GM18508 (cell line): ENCODE measurements at regions not wholly inside any gene's neighbourhood (a gene's known extent, or its start where the extent isn't known, plus 50 kb on each side); places are given as distances from the start of the nearest gene placed in this dataset.
"Not testable (repeated sequence)": the region's sequence is repeated elsewhere in the genome, so short reads cannot be mapped to it uniquely, and the experiment has no call there.

ENCODE experiments used
- ATAC-seq: cut with Tn5 transposase; IDR thresholded peaks from one replicate; pipeline ENCODE4 v1.9.1; 2021; ENCODE audit warnings: moderate number of reproducible peaks; ENCODE audit not compliant: insufficient read depth, unreplicated experiment

DNA sequence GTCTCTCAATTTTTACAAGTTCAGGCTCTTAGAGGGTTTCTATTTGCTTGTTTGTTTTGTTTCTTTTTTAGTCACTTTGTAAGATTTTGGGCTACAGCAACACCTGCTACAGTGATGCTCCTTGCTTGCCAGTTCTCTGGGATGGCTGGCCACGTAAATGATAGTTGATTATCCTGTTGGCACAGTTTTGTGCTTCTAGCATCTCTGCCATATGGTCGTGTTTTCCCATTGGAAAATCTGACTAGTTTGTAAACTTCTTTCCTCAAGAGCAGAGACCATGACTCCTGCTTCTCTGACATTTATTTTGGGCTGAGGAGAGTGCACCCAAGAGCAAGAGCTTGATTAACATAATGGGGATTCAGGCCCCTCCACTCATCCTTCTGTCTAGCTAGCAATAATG, 1621.6 kb upstream of the RAG2 start:
- ATAC-seq: no peak

DNA sequence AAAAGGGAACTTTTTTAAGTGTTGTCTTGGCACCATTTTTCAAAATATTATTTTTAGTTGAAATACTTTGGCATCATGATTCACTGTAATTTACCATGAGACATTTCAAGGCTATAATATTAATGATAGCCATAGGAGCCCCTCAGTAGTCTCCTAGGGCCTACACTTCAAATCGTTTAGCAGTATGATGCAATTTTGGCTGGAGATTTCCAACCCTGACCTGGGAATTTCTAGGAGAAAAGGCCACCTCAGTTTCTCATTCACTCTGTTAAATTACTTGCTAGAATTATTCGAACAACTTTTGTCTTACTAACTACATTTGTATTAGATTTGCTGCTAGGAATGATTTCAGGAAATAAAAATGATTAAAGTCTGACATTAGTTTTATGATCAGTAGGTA, 1610.9 kb upstream of the RAG2 start:
- no peak for ATAC-seq

DNA sequence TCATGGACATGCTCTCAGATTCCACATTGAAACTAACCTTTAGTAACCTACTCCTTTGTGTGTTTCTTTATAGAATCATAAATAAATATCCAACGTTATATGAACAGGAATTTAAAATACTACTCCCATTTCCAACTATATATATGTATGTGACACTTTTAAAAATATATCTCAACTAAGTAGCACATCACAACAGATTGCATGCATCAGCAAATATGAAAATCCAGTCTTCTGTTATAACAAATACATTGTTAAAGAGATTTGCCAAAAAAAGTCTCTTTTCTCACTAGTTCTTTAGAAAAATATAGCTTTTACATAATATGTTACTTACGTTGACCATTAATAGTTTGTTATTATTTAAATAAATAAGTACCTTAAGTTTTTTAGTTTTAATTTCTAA, 1608.6 kb upstream of the RAG2 start:
- ATAC-seq: no peak

DNA sequence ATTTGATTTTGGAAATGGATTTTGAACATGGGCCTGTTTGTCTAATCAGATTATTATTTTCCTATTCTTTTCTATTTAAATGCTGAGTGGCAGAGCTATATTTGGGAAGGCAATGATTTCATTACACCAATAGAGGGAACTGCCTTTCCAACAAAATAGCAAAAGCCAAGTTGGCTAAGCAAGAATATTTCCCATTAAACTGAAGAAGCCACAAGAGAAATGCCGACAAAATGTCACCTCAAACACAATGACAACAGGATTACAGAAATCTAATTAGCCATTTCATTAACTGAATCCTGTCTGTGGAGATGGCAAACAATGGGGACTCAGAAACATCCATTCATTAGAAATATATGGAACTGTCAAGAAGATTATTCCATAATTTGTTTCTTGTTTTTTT, 1593.1 kb upstream of the RAG2 start:
- no peak for ATAC-seq

DNA sequence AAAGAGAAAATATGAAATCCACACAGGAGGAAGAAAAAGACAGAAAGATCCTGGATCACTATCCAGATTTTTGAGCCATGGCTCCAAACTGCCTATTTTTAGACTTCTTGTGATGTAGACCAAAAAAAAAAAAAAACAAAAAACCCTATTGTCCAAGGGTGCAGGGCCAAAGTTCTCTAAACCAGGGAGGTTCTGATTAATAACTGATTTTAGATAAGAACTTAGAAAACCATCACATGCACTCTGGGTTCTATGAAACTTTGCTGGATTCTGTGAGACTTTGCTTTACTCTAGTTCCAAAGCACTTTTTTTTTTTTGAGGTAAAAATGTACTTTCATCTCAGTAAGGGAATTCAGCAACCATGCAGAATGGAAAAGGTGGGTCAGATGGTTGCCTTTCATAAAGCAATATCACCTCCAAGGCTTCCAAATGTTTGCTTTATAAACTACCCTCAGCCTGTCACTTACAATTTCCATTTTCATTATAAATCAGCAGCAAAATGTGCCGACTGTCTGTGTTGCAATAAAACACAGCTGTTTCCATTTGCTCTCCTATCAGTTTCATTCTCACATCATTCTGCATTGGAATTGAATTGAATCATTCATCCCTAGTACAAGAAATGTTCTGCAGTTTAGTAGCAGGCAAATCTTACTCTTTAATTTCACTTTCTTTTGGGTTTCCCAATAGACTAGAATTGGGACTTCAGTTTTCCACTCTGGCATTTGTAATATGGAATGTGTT, 1584.3 kb upstream of the RAG2 start:
- no peak for ATAC-seq

DNA sequence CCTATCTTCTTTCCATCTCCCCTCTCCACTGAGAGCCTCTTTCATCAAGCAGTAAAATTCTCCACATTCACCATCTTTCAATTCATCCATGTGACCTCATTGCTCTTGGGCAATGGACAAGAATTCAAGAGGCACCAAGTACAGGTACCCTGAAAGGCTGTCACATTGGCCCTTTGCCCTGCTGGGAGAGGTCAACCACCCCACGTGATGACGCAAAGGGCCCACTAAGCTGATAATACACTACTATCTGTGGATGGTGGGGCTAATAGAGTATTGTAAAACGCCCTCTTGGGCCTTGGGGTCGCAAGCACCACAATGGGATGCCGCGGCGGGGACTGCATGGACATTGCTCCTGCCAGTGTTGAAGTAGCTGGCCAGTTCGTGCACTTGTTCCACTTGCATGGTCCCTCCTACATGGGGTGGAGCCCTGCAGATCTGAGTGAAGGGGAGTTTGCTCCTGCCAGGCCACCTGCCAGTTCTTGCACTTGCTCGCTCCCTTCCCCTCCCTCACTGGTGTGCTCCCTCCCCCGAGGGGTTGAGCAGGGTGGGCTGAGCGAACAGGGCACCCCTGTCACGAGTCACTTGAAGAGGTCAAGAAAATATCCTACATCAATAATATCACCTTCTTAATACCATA, 1578.8 kb upstream of the RAG2 start:
- ATAC-seq: no peak

DNA sequence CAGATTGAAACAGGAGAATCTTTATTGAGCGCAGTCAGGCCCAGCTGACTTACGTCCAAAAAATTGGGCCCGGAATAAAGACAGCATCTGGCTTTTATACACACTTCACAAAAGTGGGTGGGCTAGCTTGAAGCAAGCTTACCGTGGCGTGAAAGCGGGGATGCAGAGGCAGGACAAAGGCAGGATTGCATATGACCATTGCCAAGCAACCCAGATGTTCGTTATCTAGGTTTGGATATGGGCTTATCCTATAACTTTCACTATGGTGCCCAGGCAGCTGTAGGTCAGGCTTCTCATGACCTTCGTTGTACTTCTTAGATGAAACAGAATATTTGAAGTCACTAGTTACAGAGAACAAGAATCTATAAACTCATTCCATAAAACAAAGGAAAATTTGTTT, 1575.6 kb upstream of the RAG2 start:
- no peak for ATAC-seq

DNA sequence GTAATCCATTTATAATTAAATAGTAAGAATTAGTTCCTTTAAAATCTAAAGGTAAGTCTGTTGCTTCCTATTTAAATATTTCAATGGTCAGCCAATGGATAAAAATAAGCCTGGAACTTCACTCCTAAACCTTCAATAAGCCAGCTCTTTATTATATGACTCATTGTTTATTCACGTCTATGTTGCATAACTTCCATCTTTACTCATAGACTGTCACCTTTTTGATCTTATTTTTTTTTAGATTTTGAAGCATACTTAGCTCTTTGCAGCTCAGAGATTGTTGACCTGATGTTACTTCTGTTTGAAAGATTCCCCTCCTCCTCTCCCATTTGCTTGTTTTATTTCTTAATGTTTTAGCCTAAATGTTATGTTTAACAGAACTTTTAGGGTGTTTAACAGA, 1571.2 kb upstream of the RAG2 start:
- ATAC-seq: no peak

DNA sequence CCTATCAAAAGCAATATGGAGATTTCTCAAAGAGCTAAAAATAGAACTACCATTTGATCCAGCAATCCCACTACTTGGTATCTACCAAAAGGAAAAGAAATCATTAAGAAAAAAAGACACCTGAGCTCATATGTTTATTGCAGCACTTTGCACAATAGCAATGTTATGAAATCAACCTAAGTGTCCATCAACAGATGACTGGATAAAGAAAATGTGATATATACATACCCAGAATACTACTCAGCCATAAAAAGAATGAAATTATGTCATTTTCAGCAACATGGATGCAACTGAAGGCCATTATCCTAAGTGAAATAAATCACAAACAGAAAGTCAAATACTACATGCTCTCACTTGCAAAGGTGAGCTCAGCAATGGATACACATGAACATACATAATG, 1565.5 kb upstream of the RAG2 start:
- ATAC-seq: no peak

DNA sequence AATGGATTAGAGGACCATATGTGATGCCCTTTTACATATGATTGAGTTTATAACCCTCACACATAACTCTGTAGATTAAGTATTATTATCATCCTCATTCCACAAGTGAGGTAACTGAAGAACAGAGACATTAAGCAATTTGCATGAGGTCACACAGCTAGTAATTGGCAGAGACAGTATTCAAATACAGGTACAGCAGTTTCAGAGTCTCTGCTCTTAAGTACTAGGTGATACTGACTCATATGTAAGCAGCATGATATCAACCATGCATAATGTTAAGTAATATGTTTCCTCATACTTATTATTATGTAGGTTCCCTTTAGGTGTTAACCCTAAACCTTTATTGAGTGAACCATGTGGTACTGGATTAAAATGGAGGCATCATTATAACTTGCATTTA, 1562.4 kb upstream of the RAG2 start:
- no peak for ATAC-seq

DNA sequence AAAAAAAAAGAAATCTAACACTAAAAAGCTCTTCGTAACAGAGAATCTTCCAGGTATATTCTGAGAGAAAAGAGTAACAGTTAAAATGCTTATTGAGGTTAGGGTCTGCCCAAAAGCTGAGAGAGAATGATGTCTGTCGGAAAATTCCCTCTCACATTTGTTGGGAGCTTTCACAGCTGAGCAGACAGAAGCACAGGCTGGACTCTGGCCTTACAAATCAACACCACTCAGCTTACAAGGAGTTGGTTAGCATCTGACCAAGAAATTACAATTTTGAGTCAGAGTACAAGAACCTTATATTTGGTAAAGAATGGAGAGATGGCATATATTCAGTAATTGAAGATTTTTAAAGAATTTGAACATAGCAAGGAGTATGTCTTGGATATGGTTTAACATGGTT, 1561.0 kb upstream of the RAG2 start:
- ATAC-seq: no peak

DNA sequence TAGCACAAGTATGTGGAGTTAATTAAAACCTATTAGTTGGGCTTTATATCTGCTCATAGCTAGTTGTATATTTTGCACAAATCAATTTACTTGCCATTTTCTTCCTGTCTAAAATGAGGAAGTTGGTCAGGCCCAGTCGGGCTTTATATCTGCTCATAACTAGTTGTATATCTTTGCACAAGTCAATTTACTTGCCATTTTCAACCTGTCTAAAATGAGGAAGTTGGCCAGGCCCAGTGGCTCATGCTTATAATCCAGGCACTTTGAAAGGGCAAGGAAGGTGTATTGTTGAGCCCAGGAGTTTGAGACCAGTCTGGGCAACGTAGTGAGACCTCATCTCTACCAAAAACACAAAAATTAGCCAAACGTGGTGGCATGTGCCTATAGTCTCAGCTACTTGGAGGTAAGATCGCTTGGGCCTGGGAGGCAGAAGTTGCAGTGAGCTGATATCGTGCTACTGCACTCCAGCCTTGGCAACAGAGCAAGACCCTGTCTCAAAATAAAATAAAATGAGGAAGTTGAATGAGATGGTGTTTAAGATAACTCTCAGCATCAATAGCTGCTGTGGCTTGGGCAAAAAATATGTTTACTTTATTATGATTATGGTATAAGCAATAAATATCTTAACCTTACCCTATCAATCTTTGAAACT, 1558.6 kb upstream of the RAG2 start:
- no peak for ATAC-seq

DNA sequence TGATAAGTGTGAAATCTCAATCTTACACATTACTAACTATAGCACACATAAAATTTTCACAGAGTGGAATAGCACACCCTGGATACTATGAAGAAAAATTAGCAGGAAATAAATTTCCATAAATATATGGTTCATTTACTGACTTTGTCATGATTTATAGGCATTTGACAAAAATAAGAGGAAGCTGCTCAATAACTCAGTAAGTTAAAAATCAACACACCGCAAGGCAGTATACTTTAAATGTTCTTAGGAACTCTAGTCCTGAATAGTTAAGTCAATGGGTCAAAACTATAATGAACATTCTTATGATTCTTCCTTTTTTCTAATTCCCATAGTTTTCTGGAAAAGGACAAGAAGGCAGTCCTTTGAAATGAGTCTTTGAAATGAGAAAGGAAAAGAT, 1557.8 kb upstream of the RAG2 start:
- ATAC-seq: no peak

DNA sequence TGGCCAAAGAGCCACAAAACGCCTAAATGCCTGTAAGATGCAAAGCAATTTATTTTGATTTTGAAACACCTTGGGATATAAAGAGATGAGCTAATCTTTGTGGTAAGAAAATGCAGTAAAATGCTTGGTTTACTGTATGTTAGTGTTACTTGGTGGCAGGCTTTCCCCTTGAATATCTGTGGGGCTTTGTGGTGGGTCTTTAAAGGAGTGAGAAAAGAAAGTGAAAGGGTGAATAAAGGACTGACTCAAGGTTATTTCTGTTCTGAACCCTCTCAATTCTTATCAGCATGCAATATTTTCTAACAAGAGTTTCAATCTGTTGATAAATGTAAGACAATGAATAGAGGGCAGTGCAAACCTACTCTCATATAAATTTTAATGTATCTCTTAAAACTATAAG, 1555.9 kb upstream of the RAG2 start:
- ATAC-seq: no peak

DNA sequence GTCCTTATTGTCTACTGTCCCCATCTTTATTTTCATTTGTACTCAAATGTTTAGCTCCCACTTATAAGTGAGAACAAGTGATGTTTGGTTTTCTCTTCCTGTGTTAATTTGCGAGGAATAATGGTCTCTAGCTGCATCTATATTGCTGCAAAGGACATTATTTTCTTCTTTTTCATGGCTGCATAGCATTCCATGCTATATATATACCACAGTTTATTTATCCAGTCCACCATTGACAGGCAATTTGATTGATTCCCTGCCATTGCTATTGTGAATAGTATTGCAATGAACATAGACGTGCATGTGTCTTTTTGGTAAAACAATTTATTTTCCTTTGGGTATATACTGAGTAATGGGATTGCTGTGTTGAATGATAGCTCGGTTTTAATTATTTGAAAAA, 1545.8 kb upstream of the RAG2 start:
- no peak for ATAC-seq

DNA sequence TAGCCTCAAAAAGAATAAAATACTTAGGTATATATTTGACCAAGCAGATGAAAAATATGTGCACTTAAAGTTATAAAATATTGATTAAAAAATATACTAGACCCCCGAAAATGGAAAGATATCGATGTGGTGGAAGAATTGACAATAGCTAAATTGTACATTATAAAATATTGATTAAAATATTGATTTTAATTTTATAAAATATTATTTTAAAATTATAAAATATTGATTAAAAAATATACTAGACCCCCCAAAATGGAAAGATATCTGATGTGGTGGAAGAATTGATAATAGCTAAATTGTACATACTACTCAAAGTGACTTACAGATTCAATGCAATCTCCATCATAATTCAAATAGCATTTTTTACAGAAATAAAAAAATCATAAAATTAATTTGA, 1540.9 kb upstream of the RAG2 start:
- no peak for ATAC-seq

DNA sequence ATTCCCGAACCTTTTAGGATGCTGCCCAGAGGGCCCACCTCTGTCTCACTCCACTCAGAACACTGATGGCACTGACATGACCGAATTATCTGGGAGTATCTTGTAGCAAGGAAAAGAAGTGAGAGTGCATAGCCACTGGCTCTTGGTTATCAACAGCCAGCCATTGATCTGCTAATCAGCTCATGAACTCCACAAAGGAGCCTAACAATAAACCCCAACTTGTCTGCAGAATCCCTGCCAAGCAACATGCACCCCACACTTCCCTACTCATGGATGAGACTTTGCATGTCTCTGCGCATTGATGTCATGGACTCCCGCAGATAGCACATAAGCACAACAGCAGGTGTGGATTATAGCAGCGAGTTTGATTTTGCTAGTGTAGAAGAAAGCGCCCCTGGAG, 1538.9 kb upstream of the RAG2 start:
- no peak for ATAC-seq

DNA sequence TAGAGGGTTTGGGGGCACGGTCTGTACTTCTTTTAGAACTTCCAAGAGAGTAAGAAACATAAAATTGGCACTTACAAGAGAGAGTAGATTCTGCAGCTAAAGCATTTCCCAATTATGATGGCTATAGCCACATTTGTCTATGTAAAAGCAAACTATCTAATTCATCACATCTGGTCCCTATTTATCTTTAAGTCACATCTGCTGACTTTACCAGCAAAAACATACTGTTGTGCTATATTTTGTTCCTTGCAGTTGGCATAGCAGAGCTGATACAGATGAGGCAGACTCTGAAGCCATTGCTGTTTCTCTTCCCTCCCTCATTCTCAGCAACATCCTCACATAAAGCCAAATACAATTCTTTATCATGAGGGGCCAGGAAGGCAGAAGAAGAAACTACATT, 1533.5 kb upstream of the RAG2 start:
- no peak for ATAC-seq

DNA sequence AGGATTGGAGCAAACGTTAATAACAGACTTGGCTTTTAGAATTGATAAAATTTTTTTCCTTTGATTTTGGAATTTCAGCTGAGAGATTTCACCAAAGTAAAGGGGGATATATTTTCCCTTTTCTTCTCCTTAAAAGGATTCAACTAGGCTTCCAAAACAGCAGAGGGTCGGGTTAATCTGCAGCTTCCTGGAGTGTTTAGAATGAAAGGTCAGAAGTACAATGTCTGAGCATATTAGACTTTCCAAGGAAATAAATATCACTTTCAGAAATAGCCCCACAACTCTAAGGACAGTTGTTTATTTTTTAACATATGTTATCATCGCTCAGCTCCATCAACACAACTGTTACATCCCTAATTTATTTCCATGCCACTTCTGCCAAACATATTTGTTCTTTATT, 1532.9 kb upstream of the RAG2 start:
- ATAC-seq: no peak

DNA sequence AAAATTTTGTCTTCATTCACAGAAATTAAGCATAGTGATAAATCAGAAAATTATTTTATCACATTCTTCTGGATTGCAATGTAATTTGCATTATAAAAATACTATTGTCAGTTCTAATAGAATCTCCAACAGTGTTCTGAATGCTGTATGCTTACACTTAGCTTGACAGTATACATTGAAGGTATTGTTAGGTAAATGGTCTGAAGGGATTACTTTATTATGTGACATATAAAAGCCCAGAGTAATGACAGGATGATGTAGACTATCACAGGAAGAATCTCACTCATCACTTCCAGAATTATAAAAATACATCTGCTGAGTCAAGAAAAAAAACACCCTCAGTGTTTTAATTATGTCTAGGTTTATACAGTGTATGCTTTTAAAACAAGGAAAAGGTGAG, 1532.5 kb upstream of the RAG2 start:
- ATAC-seq: no peak

DNA sequence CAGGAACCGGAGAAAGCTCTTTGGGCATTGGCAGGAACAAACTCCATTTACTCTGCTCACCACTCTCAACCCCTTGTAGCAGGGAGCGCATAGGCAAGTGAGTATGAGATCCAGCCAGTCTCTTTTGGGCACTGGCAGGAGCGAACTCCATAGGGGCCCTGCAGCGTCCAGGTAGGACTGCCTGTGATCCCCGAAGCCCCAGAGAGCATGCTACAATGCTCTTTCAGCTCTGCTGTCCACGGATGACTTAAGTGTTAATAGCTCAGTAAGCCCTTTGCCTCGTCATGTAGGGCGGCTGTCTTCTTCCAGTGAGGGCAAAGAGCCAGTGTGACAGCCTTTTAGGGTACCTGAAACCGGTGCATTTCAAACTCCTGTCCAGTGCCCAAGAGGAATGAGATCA, 1525.6 kb upstream of the RAG2 start:
- no peak for ATAC-seq

DNA sequence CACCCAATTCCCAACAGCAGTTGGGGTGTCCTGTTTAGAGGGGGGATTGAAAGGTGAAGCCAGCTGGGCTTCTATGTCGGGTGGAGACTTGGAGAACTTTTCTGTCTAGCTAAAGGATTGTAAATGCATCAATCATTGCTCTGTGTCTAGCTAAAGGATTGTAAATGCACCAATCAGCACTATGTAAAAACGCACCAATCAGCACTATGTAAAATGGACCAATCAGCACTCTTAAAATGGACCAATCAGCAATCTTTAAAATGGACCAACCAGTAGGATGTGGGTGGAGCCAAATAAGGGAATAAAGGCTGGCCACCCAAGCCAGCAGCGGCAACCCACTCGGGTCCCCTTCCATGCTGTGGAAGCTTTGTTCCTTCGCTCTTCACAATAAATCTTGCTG, 1518.6 kb upstream of the RAG2 start:
- not testable (repeated sequence) for ATAC-seq
